Neural cell (in vitro differentiated cells): ENCODE measurements at regions not wholly inside any gene's neighbourhood (a gene's known extent, or its start where the extent isn't known, plus 50 kb on each side); places are given as distances from the start of the nearest gene placed in this dataset.
A peak's percentile ranks its signal among the peaks of the same experiment; 100 is the strongest.

Experiments used
- H2AFZ ChIP-seq: fragments of 200-600, 300-800 bp; sonication (generic), shearing (Covaris generic); 2 replicates; pipeline ENCODE4 v1.6.0; 2014; ENCODE audit warnings: low read depth, mild to moderate bottlenecking, antibody characterized with exemption, low read length, moderate library complexity
- H3F3A ChIP-seq: fragments of 200-600 bp; shearing (Covaris generic); 2 replicates; pipeline ENCODE4 v1.6.1; 2016; ENCODE audit warnings: mild to moderate bottlenecking, moderate library complexity, mixed read lengths, antibody characterized with exemption, low read length; ENCODE audit not compliant: insufficient read depth, poor library complexity, severe bottlenecking
- H3K27ac ChIP-seq: fragments of 200-600, 300-800 bp; sonication (generic), shearing (Covaris generic); 2 replicates; pipeline ENCODE4 v1.5.1; 2014; ENCODE audit warnings: mild to moderate bottlenecking, low read length, moderate library complexity
- H3K27me3 ChIP-seq: fragments of 300-800, 200-600 bp; sonication (generic), shearing (Covaris generic); 2 replicates; pipeline ENCODE4 v1.6.0; 2014; ENCODE audit warnings: mild to moderate bottlenecking, low read depth, low read length, moderate library complexity; ENCODE audit not compliant: insufficient read depth
- H3K36me3 ChIP-seq: fragments of 300-800, 200-600 bp; sonication (generic), shearing (Covaris generic); 2 replicates; pipeline ENCODE4 v1.5.1; 2014; ENCODE audit warnings: mild to moderate bottlenecking, antibody characterized with exemption, low read length, moderate library complexity; ENCODE audit not compliant: insufficient read depth
- H3K4me2 ChIP-seq: fragments of 300-800, 200-600 bp; sonication (generic), shearing (Covaris generic); 2 replicates; pipeline ENCODE4 v1.6.0; 2014; ENCODE audit warnings: mild to moderate bottlenecking, low read length
- H3K4me3 ChIP-seq: fragments of 300-800, 200-600 bp; sonication (generic), shearing (Covaris generic); 2 replicates; pipeline ENCODE4 v1.5.1; 2014; ENCODE audit warnings: mild to moderate bottlenecking, low read length, moderate library complexity
- H3K79me2 ChIP-seq: fragments of 200-600 bp; shearing (Covaris generic); replicated peaks from 2 replicates; pipeline ENCODE4 v1.6.0; 2014; ENCODE audit warnings: mild to moderate bottlenecking, low read length, moderate library complexity; ENCODE audit not compliant: insufficient read depth
- H3K9ac ChIP-seq: fragments of 300-800, 200-600 bp; sonication (generic), shearing (Covaris generic); 2 replicates; pipeline ENCODE4 v1.6.1; 2016; ENCODE audit warnings: mild to moderate bottlenecking, low read length, mixed read lengths
- H3K9me2 ChIP-seq: fragments of 200-600 bp; shearing (Covaris generic); 2 replicates; pipeline ENCODE4 v1.6.1; 2016; ENCODE audit warnings: mild to moderate bottlenecking, low read length, mixed read lengths; ENCODE audit not compliant: insufficient read depth
- H3K9me3 ChIP-seq: fragments of 200-600, 300-800 bp; sonication (generic), shearing (Covaris generic); 2 replicates; pipeline ENCODE4 v1.6.1; 2016; ENCODE audit warnings: mild to moderate bottlenecking, mixed run types, low read length, moderate library complexity, mixed read lengths
- H4K20me1 ChIP-seq: fragments of 200-600 bp; shearing (Covaris generic); 2 replicates; pipeline ENCODE4 v1.6.1; 2016; ENCODE audit warnings: mild to moderate bottlenecking, mixed run types; ENCODE audit not compliant: insufficient read depth
- CTCF ChIP-seq: fragments of 450-650 bp; IDR thresholded peaks from 2 replicates; pipeline ENCODE4 v1.5.1; 2014; ENCODE audit warnings: antibody characterized with exemption, mild to moderate bottlenecking, moderate library complexity; ENCODE audit not compliant: poor library complexity, severe bottlenecking
- EP300 ChIP-seq: fragments of 450-650 bp; conservative IDR thresholded peaks from 2 replicates; pipeline ENCODE4 v1.6.1; 2014; ENCODE audit warnings: antibody characterized with exemption, mild to moderate bottlenecking, moderate library complexity; ENCODE audit not compliant: poor library complexity, severe bottlenecking
- EZH2 ChIP-seq: fragments of 200-600, 300-800 bp; shearing (Covaris generic), sonication (generic); IDR thresholded peaks from 2 replicates; pipeline ENCODE4 v1.6.1; 2014; ENCODE audit warnings: antibody characterized with exemption, low read length, borderline replicate concordance, mild to moderate bottlenecking; ENCODE audit not compliant: insufficient read depth, poor library complexity, severe bottlenecking
- MXI1 ChIP-seq: fragments of 450-650 bp; conservative IDR thresholded peaks from 2 replicates; pipeline ENCODE4 v1.6.1; 2014; ENCODE audit warnings: antibody characterized with exemption, mild to moderate bottlenecking; ENCODE audit not compliant: poor library complexity, severe bottlenecking
- RAD21 ChIP-seq: fragments of 450-650 bp; conservative IDR thresholded peaks from 2 replicates; pipeline ENCODE4 v1.6.1; 2014; ENCODE audit warnings: antibody characterized with exemption, mild to moderate bottlenecking, moderate library complexity
- REST ChIP-seq: IDR thresholded peaks from 2 replicates; pipeline ENCODE4 v1.6.1; 2012; ENCODE audit warnings: borderline replicate concordance
- SMC3 ChIP-seq: fragments of 450-650 bp; conservative IDR thresholded peaks from 2 replicates; pipeline ENCODE4 v1.6.1; 2014; ENCODE audit warnings: antibody characterized with exemption, mild to moderate bottlenecking, moderate library complexity; ENCODE audit not compliant: poor library complexity

- no peaks in the 10 kb centered on the region for H3F3A ChIP-seq
- H2AFZ ChIP-seq: no peak overlapping the region
- H3K9me2 ChIP-seq: no peaks in the 10 kb centered on the region
- H3K36me3 ChIP-seq: no peaks in the 10 kb centered on the region
- no peak for TF ChIP-seq MXI1
- TF ChIP-seq SMC3: no peak
- TF ChIP-seq EZH2: no peak
- no peak for TF ChIP-seq EP300
- no peak for TF ChIP-seq CTCF
- no peak for TF ChIP-seq REST
- no peak for TF ChIP-seq RAD21
- H3K9ac ChIP-seq: no peak overlapping the region
- H3K27me3 ChIP-seq: no peaks in the 10 kb centered on the region
- no peaks in the 10 kb centered on the region for H3K9me3 ChIP-seq
- no peak overlapping the region for H3K27ac ChIP-seq
- no peaks in the 10 kb centered on the region for H3K79me2 ChIP-seq
- H3K4me3 ChIP-seq: no peak overlapping the region
- no peak overlapping the region for H3K4me2 ChIP-seq
- no peaks in the 10 kb centered on the region for H4K20me1 ChIP-seq
Observed at GRCh38 chr20:39111359-39112177, 149.4 kb downstream of the DHX35 start.

- H3K27ac ChIP-seq: no peak overlapping the region
- H3K9ac ChIP-seq: peak overlapping the region; percentile 5
- H3K36me3 ChIP-seq: no peaks in the 10 kb centered on the region
- no peak for TF ChIP-seq RAD21
- TF ChIP-seq CTCF: no peak
- no peak for TF ChIP-seq EP300
- no peak for TF ChIP-seq MXI1
- H3K9me3 ChIP-seq: no peaks in the 10 kb centered on the region
- H3K27me3 ChIP-seq: no peaks in the 10 kb centered on the region
- H3F3A ChIP-seq: no peaks in the 10 kb centered on the region
- no peaks in the 10 kb centered on the region for H3K9me2 ChIP-seq
- H2AFZ ChIP-seq: no peak overlapping the region
- no peaks in the 10 kb centered on the region for H4K20me1 ChIP-seq
- H3K4me3 ChIP-seq: no peak overlapping the region
- no peaks in the 10 kb centered on the region for H3K79me2 ChIP-seq
- no peak overlapping the region for H3K4me2 ChIP-seq
Observed at GRCh38 chr20:39110819-39111136, 148.6 kb downstream of the DHX35 start.
